MCF 10A (cell line): ENCODE measurements at regions not wholly inside any gene's neighbourhood (a gene's known extent, or its start where the extent isn't known, plus 50 kb on each side); places are given as distances from the start of the nearest gene placed in this dataset.

Source experiments
- BruUV-seq: library from RNA; stranded (reverse); fragments of 400-500 nt; replicated peaks from 2 replicates; lab custom pipeline; 2021; lab: Mats Ljungman, UMichigan
- CTCF ChIA-PET: fragments of 300-600 bp; sonication (Branson Sonifier 250); formaldehyde crosslinking; extraction: SDS; loops from one replicate; lab custom pipeline; 2021; ENCODE audit warnings: antibody characterized with exemption, inconsistent platforms; lab: Yijun Ruan, JAX
- POLR2A ChIA-PET: fragments of 300-600, 350-650 bp; sonication (Branson Sonifier 250); formaldehyde crosslinking; extraction: SDS; loops from one replicate; lab custom pipeline; 2020; ENCODE audit warnings: antibody characterized with exemption, inconsistent platforms; lab: Yijun Ruan, JAX
- DNase-seq: peaks from one replicate; pipeline ENCODE4 v3.0.0-alpha.2; 2018; ENCODE audit not compliant: unreplicated experiment
- H3K27ac Mint-ChIP-seq: one replicate; pipeline ENCODE4 v1.8.0; 2022; ENCODE audit warnings: mild to moderate bottlenecking, low read depth, mixed read lengths; ENCODE audit not compliant: unreplicated experiment
- H3K27me3 Mint-ChIP-seq: one replicate; pipeline ENCODE4 v1.8.0; 2022; ENCODE audit warnings: mixed read lengths; ENCODE audit not compliant: insufficient read depth, unreplicated experiment
- H3K36me3 Mint-ChIP-seq: one replicate; pipeline ENCODE4 v1.8.0; 2022; ENCODE audit warnings: mild to moderate bottlenecking, moderate library complexity, mixed read lengths; ENCODE audit not compliant: insufficient read depth, unreplicated experiment
- H3K4me1 Mint-ChIP-seq: one replicate; pipeline ENCODE4 v1.8.0; 2022; ENCODE audit warnings: mixed read lengths; ENCODE audit not compliant: insufficient read depth, unreplicated experiment
- H3K4me3 Mint-ChIP-seq: one replicate; pipeline ENCODE4 v1.8.0; 2022; ENCODE audit warnings: mild to moderate bottlenecking, moderate library complexity, mixed read lengths; ENCODE audit not compliant: unreplicated experiment
- H3K9me3 Mint-ChIP-seq: one replicate; pipeline ENCODE4 v1.8.0; 2022; ENCODE audit warnings: mixed read lengths; ENCODE audit not compliant: unreplicated experiment
- CTCF ChIP-seq: fragments of 200-600 bp; IDR thresholded peaks from one replicate; pipeline ENCODE4 v1.8.0; 2022; ENCODE audit warnings: antibody characterized with exemption, mild to moderate bottlenecking; ENCODE audit not compliant: unreplicated experiment
- intact Hi-C: fragments of 100-400 bp; cut with micrococcal nuclease; formaldehyde crosslinking; loops from 2 replicates; pipeline ENCODE4 v1.14.1; 2022

DNA sequence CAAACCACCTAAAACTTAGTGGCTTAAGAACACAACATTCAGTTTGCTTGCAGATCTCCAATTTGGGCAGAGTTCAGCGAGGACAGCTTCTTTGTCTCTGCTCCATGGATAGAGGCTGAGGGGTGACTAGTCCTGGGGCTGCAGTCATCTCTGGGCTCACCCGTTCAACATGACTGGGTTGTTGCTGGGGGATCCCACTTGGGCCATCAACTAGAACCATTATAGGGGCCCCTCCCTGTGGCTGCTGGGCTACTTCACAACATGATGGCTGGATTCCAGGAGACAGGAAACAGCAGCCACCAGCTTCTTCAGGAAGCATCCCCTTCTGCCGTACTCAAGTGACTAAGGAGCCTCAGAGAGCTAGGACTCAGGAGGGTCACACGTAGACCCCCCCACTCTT, 140.9 kb downstream of the RHOU start:
- H3K27me3 Mint-ChIP-seq: no peaks in the 10 kb centered on the region
- no peak overlapping the region for H3K4me3 Mint-ChIP-seq
- POLR2A ChIA-PET: interaction anchor here (0.6 to 2.2 kb wide), 5 partner anchors 15 to 218 kb away, joined by 3 to 6 read pairs (median 4); no protein-coding TSS in a partner anchor
- CTCF ChIA-PET: interaction anchor here (0.6 kb wide), 1 partner anchor 11 kb away, joined by 3 read pairs; no protein-coding TSS in a partner anchor
- H3K9me3 Mint-ChIP-seq: no peaks in the 10 kb centered on the region
- no TSS peak for BruUV-seq
- no peak for TF ChIP-seq CTCF
- intact Hi-C loops: no loop called here
- no peak for DNase-seq
- no peaks in the 10 kb centered on the region for H3K4me1 Mint-ChIP-seq
- H3K27ac Mint-ChIP-seq: no peak overlapping the region
- no peaks in the 10 kb centered on the region for H3K36me3 Mint-ChIP-seq

DNA sequence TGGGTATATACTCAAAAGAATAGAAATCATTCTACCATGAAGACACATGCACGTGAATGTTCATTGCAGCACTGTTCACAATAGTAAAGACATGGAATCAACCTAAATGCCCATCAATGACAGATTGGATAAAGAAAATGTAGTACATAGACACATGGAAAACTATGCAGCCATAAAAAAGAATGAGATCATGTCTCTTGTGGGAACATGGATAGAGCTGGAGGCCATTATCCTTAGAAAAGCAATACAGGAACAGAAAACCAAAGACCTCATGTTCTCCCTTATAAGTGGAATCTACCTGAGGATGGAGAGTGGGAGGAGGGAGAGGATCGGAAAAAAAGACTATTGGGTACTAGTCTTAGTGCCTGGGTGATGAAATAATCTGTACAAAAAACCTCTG, 143.9 kb downstream of the RHOU start:
- peaks cover 5% of the 10 kb centered on the region for H3K9me3 Mint-ChIP-seq
- BruUV-seq: no TSS peak
- CTCF ChIA-PET: interaction anchor here (0.6 to 1.5 kb wide), 4 partner anchors 18 to 375 kb away, joined by 3 to 4 read pairs (median 3); no protein-coding TSS in a partner anchor
- TF ChIP-seq CTCF: no peak
- intact Hi-C loops: no loop called here
- H3K27ac Mint-ChIP-seq: no peak overlapping the region
- H3K27me3 Mint-ChIP-seq: no peaks in the 10 kb centered on the region
- POLR2A ChIA-PET: no interaction called here
- no peaks in the 10 kb centered on the region for H3K4me1 Mint-ChIP-seq
- H3K4me3 Mint-ChIP-seq: no peak overlapping the region
- no peaks in the 10 kb centered on the region for H3K36me3 Mint-ChIP-seq
- no peak for DNase-seq

- H3K4me3 Mint-ChIP-seq: no peak overlapping the region
- no peaks in the 10 kb centered on the region for H3K4me1 Mint-ChIP-seq
- no TSS peak for BruUV-seq
- no peak overlapping the region for H3K27ac Mint-ChIP-seq
- ChIA-PET CTCF (interaction anchor here (0.7 to 1.7 kb wide), 5 partner anchors 13 to 126 kb away, joined by 3 to 8 read pairs (median 4); no protein-coding TSS in a partner anchor), POLR2A (interaction anchor here (0.8 to 1.7 kb wide), 3 partner anchors 9 to 18 kb away, joined by 3 to 5 read pairs (median 4); no protein-coding TSS in a partner anchor)
- no peak for TF ChIP-seq CTCF
- H3K9me3 Mint-ChIP-seq: peaks cover 7% of the 10 kb centered on the region
- DNase-seq: no peak
- intact Hi-C loops: no loop called here
- no peaks in the 10 kb centered on the region for H3K36me3 Mint-ChIP-seq
- H3K27me3 Mint-ChIP-seq: peaks cover under 1% of the 10 kb centered on the region
Measured at GRCh38 chr1:228882041-228882770, 146.9 kb downstream of the RHOU start.

DNA sequence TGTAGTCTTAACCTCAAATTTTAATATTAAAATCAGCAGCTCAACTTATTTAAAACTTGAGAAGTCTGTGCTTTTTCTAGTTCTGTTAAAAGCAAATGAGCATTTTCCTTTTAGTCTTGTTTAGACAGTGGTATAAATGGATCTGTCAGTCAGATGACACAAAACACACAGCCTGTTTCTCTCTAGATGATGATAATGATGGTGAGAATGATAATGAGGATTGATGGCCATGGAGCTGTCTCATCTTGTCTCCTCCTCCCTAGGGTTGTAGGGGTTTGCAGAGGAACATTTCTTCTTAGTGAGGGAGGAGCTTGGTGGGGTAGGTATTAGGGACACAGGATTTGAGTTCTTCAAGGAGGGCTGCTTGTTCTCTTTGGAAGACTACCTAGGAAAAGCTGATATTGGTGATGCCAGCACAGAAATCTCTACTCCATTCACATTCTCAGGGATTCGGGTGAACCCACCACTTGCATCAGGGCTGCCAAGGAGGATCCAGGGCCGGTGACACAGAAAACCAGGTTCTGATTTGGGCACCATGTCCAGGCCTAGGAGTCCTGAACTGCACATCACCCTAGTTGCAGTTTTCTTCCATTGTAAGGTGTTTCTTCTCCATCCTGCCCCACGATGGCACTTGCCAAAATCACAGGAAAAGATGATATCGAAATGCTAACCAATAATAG, 147.6 kb downstream of the RHOU start:
- H3K27ac Mint-ChIP-seq: no peak overlapping the region
- no peaks in the 10 kb centered on the region for H3K36me3 Mint-ChIP-seq
- CTCF ChIA-PET: interaction anchor here (0.6 to 1.7 kb wide), 4 partner anchors 14 to 325 kb away, joined by 3 to 8 read pairs (median 4); no protein-coding TSS in a partner anchor
- intact Hi-C loops: no loop called here
- no peak overlapping the region for H3K4me3 Mint-ChIP-seq
- no peaks in the 10 kb centered on the region for H3K4me1 Mint-ChIP-seq
- peaks cover 7% of the 10 kb centered on the region for H3K9me3 Mint-ChIP-seq
- DNase-seq: no peak
- POLR2A ChIA-PET: interaction anchor here (0.8 to 1.7 kb wide), 3 partner anchors 9 to 19 kb away, joined by 3 to 5 read pairs (median 4); no protein-coding TSS in a partner anchor
- no TSS peak for BruUV-seq
- no peak for TF ChIP-seq CTCF
- peaks cover 7% of the 10 kb centered on the region for H3K27me3 Mint-ChIP-seq
